ENCODE measurements at regions not wholly inside any gene's neighbourhood (a gene's known extent, or its start where the extent isn't known, plus 50 kb on each side); places are given as distances from the start of the nearest gene placed in this dataset.

DNA sequence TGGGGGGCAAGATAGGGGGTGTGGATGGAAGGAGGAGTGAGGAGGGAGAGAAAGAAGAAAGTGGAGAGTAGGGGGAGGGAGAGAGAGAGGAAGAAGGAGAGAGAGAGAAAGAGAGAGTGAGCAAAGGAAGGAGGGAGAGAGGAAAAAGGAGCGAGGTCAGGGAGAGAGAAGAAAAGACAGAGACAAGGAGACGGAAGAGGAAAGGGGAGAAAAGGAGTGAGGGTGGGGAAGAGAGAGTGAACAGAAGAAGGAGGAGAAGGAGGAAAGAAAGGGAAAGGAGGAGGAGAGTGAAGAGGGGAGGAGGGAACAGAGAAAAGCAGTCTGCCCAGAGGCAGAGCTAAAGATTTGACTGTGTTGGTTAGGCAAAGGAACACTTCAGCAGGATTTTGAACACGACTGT is 181.6 kb downstream of the MID1IP1 start:
- TF ChIP-seq, protein P1, sequence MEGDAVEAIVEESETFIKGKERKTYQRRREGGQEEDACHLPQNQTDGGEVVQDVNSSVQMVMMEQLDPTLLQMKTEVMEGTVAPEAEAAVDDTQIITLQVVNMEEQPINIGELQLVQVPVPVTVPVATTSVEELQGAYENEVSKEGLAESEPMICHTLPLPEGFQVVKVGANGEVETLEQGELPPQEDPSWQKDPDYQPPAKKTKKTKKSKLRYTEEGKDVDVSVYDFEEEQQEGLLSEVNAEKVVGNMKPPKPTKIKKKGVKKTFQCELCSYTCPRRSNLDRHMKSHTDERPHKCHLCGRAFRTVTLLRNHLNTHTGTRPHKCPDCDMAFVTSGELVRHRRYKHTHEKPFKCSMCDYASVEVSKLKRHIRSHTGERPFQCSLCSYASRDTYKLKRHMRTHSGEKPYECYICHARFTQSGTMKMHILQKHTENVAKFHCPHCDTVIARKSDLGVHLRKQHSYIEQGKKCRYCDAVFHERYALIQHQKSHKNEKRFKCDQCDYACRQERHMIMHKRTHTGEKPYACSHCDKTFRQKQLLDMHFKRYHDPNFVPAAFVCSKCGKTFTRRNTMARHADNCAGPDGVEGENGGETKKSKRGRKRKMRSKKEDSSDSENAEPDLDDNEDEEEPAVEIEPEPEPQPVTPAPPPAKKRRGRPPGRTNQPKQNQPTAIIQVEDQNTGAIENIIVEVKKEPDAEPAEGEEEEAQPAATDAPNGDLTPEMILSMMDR (IDR thresholded peaks at IDR 0.05): no peak
- TF ChIP-seq POLR2A (IDR thresholded peaks at IDR 0.05): no peak

Data from body of pancreas (tissue), 4 donors.